Suppressor macrophage (primary cell): ENCODE measurements at regions not wholly inside any gene's neighbourhood (a gene's known extent, or its start where the extent isn't known, plus 50 kb on each side); places are given as distances from the start of the nearest gene placed in this dataset.
"Not testable (repeated sequence)": the region's sequence is repeated elsewhere in the genome, so short reads cannot be mapped to it uniquely, and the experiment has no call there.

Experiments used
- DNase-seq, 4 experiments: peaks; one replicate each; pipeline ENCODE4 v3.0.0-alpha.2; 2020 to 2022

DNA sequence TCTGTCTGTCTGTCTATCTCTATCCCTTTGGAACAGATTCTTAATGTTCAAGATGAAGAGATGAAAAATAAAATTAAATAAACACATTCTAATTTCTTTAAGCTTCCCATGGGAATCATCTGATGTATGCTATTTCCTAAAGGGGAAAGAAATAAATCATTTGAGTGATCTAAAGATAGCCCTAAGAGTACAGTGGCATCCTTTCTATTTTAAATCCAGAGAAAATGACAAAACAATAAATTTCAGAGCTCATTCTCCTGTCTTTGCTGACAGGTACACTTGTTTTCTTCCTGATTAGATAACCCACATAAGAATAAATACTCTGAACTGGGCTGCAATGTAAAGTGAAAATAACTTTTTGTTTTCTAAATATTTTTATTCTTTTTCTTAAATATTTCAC lies 550.4 kb downstream of the JRKL start:
- DNase-seq: no peak

GRCh38 chr11:96942855-96943254 lies 553.0 kb downstream of the JRKL start:
- no peak for DNase-seq

DNA sequence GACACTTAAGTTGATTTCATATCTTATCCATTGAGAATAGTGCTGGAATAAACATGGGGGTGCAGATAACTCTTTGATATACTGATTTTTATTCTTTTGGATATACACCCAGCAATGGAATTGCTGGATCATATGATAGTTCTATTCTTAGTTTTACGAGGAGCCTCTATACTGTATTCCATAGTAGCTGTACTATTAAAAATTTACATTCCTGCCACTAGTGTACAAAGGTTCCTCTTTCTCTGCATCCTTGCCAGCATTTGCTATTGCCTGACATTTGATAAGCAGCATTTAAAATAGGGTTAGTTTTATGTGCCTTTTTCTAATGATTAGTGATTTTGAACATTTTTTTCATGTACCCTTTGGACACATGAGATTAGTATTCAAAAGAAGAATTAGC lies 554.2 kb downstream of the JRKL start:
- no peak for DNase-seq

DNA sequence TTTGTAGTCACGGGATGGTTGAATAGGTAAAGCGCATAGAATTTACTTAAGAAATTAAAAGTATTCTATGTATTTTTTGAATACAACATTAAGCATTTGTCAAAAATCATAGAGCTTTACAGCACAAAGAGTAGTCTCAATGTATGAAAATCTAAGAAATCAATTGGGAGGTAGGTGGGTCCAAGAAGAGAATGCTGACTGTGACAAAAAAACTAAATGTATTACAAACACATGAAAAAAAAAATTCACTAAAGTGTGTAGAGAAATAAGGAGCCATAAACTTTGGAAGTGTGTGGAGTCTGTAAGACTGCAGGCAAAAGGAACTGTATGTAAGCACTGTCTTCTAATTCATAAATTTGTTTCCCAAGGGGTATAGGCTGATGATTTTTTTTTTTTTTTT lies 558.3 kb downstream of the JRKL start:
- DNase-seq: no peak

DNA sequence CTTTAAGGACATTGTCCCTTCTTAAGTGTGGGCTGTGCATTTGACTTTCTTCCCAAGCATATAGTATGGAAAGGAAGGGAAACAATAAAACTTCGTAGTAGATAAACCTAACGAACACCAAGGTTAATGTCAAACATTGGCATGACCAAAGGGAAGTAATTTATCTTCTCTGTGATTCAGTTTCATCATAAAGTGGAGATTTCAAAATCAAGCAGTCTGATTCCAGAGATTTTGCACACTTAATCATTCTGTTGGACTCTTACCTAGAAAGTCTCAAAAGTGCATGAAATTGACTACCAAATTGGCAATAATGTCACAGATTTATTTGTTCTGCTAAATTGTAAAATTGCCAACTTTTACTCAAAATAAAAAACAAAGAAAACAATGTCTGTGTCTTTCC lies 559.7 kb downstream of the JRKL start:
- DNase-seq: no peak

DNA sequence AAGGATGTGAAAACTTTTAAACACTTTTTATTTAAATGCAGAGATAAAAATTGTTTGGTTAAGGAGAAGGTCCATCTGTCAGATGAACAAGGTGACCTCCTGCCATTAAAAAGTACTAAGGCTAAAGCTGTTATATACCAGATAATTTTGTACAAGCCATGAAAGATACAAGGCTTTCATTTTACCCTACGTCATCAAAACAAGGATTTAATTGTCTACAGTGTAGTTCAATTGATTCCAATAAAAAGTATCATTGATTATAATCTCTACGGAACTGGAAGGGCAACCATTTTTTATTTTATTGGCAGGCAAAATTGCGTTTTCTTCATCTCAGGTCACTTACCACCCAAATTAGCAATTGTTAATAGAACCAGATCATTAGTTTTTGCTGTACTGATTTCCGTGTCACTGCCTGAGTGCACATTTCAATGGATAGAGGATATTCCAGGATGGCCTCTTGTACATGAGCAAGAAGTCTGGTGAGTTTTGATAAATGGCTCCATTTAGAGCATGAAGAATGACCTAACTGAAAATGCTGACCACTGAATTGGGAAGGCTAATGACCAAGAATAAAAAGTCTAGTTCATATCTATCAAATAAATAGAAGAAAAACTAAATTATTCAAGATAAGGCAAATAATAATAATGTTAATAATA lies 564.9 kb downstream of the JRKL start:
- no peak for DNase-seq

- DNase-seq: no peak
These were observed 570.7 kb downstream of the JRKL start for GRCh38 chr11:96960476-96960875.

DNA sequence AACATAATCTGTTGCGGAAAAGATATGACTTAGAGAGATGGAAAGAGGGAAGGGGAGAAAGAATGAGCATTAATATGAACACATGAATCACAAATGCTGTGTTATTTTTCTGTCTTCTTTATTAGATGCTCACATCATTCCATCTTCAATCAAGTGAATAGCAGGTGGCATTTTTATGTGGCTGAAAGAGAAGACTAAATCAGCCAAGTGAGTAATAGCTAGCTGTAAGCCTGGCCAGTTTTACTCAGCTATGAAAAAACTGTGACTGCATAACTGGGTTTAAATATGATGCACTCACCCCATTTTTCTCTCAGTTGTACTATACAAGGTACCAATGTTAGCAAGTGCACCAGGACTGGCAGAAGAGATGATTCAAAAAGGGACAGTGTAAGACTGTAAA lies 571.1 kb downstream of the JRKL start:
- DNase-seq: no peak

DNA sequence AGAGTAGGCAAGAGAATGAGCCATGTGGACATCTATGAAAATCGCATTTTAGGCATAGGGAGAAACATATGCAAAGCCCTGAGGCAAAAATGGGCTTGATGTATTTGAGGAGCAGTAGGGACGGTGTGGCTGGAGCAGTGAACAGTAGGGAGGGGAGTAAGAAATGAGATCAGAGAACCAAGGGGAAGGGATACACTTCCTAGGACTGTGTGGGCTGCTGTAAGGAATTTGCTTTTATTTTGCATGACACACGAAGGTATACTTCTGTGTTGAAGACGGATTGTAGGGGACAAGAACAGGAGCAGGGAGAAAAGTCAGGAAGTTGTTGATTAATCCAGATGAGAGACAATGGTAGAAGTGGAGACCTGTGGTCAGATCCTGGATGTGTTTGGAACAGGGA lies 572.1 kb downstream of the JRKL start:
- no peak for DNase-seq

GRCh38 chr11:96963375-96963774 lies 573.6 kb downstream of the JRKL start:
- DNase-seq: no peak

GRCh38 chr11:96964661-96965060 lies 574.8 kb downstream of the JRKL start:
- DNase-seq: no peak

DNA sequence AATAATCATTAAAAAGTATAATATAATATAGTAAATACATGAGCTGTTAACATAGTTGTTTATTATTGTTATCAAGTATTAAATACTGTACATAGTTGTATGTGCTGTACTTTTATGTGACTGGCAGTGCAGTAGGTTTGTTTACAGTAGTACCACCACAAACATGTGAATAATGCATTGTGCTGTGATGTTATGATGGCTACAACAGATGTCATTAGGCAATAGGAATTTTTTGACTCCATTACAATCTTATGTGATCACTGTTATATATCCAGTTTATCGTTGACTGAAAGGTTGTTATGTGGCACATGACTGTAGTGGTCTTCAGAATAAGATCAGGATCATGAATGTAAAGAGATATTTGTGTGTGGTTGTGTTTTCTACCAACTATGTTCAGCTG lies 577.8 kb downstream of the JRKL start:
- no peak for DNase-seq

- DNase-seq: no peak
These were observed 579.4 kb downstream of the JRKL start for GRCh38 chr11:96969251-96969650.

- no peak for DNase-seq
These were observed 588.9 kb downstream of the JRKL start for GRCh38 chr11:96978751-96979150.

DNA sequence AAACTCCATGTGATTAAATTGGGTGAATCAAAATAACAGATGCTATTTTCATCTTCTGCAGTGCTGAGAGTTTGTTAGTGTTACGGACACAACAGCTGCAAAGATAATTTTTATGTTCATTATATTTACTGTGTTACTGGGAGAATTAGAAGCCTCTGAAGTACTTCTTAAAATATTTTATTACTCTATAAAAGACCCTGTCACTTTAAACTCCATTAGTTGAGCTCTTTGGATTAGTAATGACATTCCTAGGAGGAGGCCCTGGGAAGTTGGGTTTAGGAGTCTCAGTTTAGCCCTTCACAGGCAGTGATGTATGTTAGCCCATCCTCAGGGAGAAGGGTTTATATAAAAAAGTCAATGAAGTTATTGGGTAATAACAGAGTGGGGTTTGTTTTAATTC lies 596.7 kb downstream of the JRKL start:
- DNase-seq: no peak

DNA sequence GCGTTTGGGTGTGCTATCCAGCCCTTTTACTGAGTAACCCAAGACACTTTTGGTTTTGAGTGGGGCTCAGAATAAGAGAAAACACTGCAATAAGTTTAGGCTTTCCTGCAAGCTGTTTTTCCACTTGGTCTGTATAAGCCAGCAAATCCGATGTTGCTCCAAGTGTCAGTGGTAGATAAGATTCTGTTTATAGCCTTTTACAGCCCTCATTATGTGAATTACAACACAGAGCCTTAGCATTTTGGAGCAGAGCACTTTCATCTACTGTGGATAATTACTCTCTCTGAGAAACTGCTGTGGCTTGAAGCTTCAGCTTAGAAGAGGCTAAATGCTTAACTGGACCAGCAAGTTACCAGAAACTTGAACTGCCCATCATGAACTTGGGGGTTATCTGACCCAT lies 601.1 kb downstream of the JRKL start:
- no peak for DNase-seq

- no peak for DNase-seq
These were observed 610.7 kb downstream of the JRKL start for GRCh38 chr11:97000481-97000880.

- DNase-seq: no peak
These were observed 617.5 kb downstream of the JRKL start for GRCh38 chr11:97007283-97007682.

- DNase-seq: no peak
These were observed 619.8 kb downstream of the JRKL start for GRCh38 chr11:97009613-97010012.

- DNase-seq: not testable (repeated sequence)
These were observed 621.2 kb downstream of the JRKL start for GRCh38 chr11:97010997-97011396.

DNA sequence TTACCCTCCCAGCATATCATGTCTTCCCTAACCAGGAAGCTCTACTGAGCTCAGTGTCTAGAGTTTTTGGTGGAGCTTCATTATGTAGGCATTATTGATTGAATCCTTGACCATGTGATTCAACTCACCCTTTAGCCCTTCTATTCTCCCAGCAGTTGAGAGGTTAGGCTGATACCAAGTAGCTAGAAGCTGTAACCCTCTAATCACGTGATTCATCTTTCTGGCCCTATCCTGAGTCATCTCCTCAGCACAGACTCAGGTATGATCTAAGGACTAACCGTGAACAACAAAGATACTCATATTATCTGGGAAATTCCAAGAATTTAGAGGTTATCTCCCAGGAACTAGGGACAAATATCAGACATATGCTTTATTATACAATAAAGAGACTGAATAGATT lies 625.5 kb downstream of the JRKL start:
- no peak for DNase-seq

DNA sequence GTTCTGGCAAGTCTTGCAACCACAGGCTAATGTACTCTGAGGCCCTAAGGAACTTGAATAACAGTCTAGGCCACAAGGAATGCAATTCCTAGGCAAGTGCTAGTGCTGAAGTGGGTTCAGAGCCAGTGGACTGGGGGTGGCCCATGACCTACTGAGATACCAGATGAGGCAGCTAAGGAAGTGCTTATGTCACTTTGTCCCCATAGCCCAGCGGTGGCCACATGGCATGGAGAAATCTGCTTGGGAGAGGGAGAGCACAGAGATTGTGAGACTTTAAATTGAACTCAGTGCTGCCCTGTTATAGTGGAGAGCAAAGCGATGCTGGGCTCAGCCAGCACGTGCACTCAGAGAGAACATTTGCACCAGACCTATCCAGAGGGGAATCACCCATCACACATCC lies 629.5 kb downstream of the JRKL start:
- DNase-seq: no peak

DNA sequence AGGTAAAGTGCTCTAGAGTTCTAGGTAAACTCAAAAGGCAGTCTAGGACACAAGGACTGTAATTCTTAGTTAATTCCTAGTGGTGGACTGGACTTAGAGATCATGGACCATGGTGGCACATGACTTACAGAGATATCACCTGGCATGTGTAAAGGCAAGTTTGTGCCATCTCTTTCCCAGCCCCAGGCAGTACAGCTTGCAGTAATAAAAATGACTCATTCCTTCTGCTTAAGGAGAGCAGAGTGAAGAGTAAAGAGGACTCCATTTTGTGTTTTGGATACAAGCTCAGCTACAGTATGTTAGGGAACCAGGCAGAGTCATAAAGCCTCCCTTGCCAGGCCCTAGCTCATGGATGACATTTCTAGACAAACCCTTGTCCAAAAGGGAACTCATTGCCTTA lies 629.9 kb downstream of the JRKL start:
- DNase-seq: no peak

GRCh38 chr11:97022955-97023354 lies 633.1 kb downstream of the JRKL start:
- DNase-seq: no peak

DNA sequence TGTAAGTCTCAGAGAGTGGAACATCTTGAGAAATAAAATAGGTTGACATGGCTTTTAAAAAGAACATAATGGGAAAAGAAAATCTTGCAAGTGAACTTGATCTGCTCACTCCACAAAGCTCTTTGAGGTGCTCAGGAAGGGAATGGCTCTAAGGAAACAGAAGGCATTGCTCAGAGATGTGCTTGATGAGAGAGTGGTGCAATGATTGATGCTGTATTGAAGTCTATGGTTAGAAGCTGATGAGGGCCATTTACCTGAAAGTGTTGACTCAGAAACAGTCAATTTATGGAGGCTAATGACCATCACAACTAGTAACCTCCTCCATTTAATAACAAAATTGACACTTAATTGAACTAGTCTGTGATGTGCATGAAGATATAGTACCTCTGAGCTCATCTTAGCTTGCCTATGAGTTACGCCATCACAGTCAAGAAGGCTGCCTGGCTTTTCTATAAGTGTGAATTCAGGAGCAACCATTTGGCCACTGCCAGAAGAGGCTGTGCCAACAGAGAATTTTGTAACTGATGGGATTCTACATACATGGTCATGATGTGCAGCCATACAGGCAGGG lies 639.1 kb downstream of the JRKL start:
- no peak for DNase-seq
